SK-N-SH (cell line): ENCODE measurements at regions not wholly inside any gene's neighbourhood (a gene's known extent, or its start where the extent isn't known, plus 50 kb on each side); places are given as distances from the start of the nearest gene placed in this dataset.

ENCODE experiments used
- POLR2AphosphoS5 ChIP-seq: IDR thresholded peaks from 2 replicates; pipeline ENCODE4 v1.6.1; 2012; ENCODE audit warnings: low read depth, low read length
- TF ChIP-seq, protein P1 (sequence below): fragments of 200-600 bp; sonication (generic); IDR thresholded peaks from 2 replicates; pipeline ENCODE4 v1.6.1; 2017; ENCODE audit warnings: antibody characterized with exemption, mild to moderate bottlenecking, moderate library complexity

DNA sequence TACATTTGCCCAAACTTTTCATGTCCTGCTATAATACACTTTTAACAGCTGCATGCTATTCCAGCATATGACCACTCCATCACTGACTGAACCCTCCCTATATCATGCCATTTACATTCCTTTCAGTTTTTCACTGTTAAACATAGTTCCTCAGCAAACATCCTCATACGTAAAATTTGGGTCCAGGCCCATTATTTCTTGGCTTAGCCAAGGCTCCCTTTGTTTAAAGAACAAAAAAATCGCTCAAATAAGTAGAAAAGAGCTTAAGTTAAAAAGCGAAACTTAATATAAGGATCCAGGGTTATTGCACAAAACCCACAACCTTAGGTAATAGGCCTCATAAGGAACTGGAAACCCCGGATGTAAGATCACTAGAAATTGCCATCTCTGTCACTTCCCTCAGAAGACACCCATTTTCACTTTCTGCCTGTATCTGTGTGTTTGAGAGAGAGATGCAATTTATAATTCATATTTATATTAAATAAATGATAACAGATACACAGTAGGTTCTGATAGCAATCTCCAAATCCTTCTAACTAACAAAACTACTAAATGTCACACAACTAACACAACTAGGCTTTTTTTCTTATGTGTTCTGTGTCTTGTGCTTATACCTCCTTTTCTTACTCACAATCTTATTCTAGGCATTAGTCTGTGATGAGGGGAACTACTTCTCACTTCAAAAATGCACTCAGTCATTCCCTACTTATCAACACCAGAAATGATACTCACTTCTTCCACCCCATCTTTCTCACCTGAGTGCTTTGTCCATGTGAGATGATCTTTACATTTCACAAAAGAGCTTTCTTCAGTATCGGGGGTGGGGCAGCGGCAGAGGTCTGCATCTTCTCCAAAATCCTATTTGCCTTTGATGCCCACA is 59.9 kb upstream of the FAM241A start:
- TF ChIP-seq, protein P1, sequence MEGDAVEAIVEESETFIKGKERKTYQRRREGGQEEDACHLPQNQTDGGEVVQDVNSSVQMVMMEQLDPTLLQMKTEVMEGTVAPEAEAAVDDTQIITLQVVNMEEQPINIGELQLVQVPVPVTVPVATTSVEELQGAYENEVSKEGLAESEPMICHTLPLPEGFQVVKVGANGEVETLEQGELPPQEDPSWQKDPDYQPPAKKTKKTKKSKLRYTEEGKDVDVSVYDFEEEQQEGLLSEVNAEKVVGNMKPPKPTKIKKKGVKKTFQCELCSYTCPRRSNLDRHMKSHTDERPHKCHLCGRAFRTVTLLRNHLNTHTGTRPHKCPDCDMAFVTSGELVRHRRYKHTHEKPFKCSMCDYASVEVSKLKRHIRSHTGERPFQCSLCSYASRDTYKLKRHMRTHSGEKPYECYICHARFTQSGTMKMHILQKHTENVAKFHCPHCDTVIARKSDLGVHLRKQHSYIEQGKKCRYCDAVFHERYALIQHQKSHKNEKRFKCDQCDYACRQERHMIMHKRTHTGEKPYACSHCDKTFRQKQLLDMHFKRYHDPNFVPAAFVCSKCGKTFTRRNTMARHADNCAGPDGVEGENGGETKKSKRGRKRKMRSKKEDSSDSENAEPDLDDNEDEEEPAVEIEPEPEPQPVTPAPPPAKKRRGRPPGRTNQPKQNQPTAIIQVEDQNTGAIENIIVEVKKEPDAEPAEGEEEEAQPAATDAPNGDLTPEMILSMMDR = no peak
- no peak for TF ChIP-seq POLR2AphosphoS5
